Endodermal cell (in vitro differentiated cells): ENCODE measurements at regions not wholly inside any gene's neighbourhood (a gene's known extent, or its start where the extent isn't known, plus 50 kb on each side); places are given as distances from the start of the nearest gene placed in this dataset.

Experiments used
- DNase-seq: peaks from one replicate; pipeline ENCODE4 v3.0.0-alpha.2; 2017
- H3K27ac ChIP-seq: 2 replicates; pipeline ENCODE4 v1.5.1; 2013; ENCODE audit warnings: mild to moderate bottlenecking, low read depth, low read length, moderate library complexity
- H3K27me3 ChIP-seq: 2 replicates; pipeline ENCODE4 v1.6.1; 2013; ENCODE audit warnings: mild to moderate bottlenecking, low read length, moderate library complexity; ENCODE audit not compliant: insufficient read depth, control insufficient read depth, poor library complexity, severe bottlenecking
- H3K36me3 ChIP-seq: 2 replicates; pipeline ENCODE4 v1.7.0; 2013; ENCODE audit warnings: mild to moderate bottlenecking, low read length, moderate library complexity; ENCODE audit not compliant: control insufficient read depth, insufficient read depth
- H3K4me1 ChIP-seq: one replicate; pipeline ENCODE4 v1.7.0; 2013; ENCODE audit warnings: low read length; ENCODE audit not compliant: control insufficient read depth, insufficient read depth
- H3K4me3 ChIP-seq: 2 replicates; pipeline ENCODE4 v1.5.1; 2013; ENCODE audit warnings: mild to moderate bottlenecking, low read length, moderate library complexity
- H3K9ac ChIP-seq: 2 replicates; pipeline ENCODE4 v1.6.1; 2013; ENCODE audit warnings: mild to moderate bottlenecking, low read length, moderate library complexity; ENCODE audit not compliant: poor library complexity, severe bottlenecking; ENCODE audit errors: extremely low read depth
- H3K9me3 ChIP-seq: 2 replicates; pipeline ENCODE4 v1.6.1; 2013; ENCODE audit warnings: mild to moderate bottlenecking, low read length, moderate library complexity; ENCODE audit not compliant: control insufficient read depth
- H3K27ac Mint-ChIP-seq: 2 replicates; pipeline ENCODE4 v1.8.0; 2020; ENCODE audit warnings: mixed read lengths
- H3K27me3 Mint-ChIP-seq: 2 replicates; pipeline ENCODE4 v1.8.0; 2021; ENCODE audit warnings: mild to moderate bottlenecking, mixed read lengths; ENCODE audit not compliant: insufficient read depth
- H3K36me3 Mint-ChIP-seq: 2 replicates; pipeline ENCODE4 v1.8.0; 2020; ENCODE audit warnings: low read depth, mixed read lengths
- H3K4me1 Mint-ChIP-seq: 2 replicates; pipeline ENCODE4 v1.8.0; 2020; ENCODE audit warnings: mixed read lengths
- H3K4me3 Mint-ChIP-seq: 2 replicates; pipeline ENCODE4 v1.8.0; 2020; ENCODE audit warnings: mild to moderate bottlenecking, moderate library complexity, mixed read lengths
- H3K9me3 Mint-ChIP-seq: 2 replicates; pipeline ENCODE4 v1.8.0; 2020; ENCODE audit warnings: mild to moderate bottlenecking, mixed read lengths
- WGBS, 2 experiments: methylation state at CpG; one replicate each; pipeline versions ENCODE4 v1.1.5 to v1.1.7; 2013; ENCODE audit warnings: missing lambda C conversion rate in 2 of 2, mixed read lengths in 1 of 2; ENCODE audit not compliant: insufficient coverage in 1 of 2, insufficient read length in 1 of 2; 5-methylcytosine and 5-hydroxymethylcytosine counted together
- TF ChIP-seq, protein P1 (sequence below): fragments of 200-600 bp; sonication (generic); conservative IDR thresholded peaks from 2 replicates; pipeline ENCODE4 v1.5.0; 2021; ENCODE audit warnings: antibody characterized with exemption, mild to moderate bottlenecking

DNA sequence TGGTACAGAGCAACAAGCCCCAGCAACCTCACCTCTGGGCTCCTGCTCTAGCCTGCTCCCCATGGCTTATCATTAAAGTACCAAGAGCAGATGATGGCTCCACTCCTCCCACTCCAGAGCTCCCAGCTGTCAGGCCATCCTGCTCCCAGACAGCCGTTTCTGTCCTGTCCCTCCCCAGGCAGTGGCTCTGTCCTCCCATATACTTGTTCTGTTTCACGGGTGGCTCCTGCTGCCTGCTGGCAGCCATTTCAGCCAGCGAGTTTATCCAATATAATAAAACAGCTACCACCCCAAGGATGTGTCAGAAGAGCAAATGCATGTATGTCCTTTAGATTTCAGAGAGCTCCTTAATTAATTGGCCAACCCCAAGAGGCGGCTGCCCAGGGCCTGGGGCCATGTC, 79.4 kb upstream of the VSTM2B start:
- no peak overlapping the region for H3K27ac ChIP-seq
- WGBS, 2 experiments, result 85 to 95% methylated on average over 3 to 4 of the region's 4 CpGs
- Mint-ChIP-seq H3K4me1 (no peaks in the 10 kb centered on the region), H3K27ac (no peak overlapping the region), H3K36me3 (no peaks in the 10 kb centered on the region), H3K27me3 (peaks cover 8% of the 10 kb centered on the region), H3K4me3 (no peak overlapping the region), H3K9me3 (peaks cover 3% of the 10 kb centered on the region)
- H3K4me1 ChIP-seq, result no peaks in the 10 kb centered on the region
- no peaks in the 10 kb centered on the region for H3K36me3 ChIP-seq
- H3K4me3 ChIP-seq, result no peak overlapping the region
- no peak overlapping the region for H3K9ac ChIP-seq
- H3K27me3 ChIP-seq, result no peaks in the 10 kb centered on the region
- no peaks in the 10 kb centered on the region for H3K9me3 ChIP-seq
- TF ChIP-seq, protein P1, sequence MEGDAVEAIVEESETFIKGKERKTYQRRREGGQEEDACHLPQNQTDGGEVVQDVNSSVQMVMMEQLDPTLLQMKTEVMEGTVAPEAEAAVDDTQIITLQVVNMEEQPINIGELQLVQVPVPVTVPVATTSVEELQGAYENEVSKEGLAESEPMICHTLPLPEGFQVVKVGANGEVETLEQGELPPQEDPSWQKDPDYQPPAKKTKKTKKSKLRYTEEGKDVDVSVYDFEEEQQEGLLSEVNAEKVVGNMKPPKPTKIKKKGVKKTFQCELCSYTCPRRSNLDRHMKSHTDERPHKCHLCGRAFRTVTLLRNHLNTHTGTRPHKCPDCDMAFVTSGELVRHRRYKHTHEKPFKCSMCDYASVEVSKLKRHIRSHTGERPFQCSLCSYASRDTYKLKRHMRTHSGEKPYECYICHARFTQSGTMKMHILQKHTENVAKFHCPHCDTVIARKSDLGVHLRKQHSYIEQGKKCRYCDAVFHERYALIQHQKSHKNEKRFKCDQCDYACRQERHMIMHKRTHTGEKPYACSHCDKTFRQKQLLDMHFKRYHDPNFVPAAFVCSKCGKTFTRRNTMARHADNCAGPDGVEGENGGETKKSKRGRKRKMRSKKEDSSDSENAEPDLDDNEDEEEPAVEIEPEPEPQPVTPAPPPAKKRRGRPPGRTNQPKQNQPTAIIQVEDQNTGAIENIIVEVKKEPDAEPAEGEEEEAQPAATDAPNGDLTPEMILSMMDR, result no peak
- DNase-seq, result no peak

DNA sequence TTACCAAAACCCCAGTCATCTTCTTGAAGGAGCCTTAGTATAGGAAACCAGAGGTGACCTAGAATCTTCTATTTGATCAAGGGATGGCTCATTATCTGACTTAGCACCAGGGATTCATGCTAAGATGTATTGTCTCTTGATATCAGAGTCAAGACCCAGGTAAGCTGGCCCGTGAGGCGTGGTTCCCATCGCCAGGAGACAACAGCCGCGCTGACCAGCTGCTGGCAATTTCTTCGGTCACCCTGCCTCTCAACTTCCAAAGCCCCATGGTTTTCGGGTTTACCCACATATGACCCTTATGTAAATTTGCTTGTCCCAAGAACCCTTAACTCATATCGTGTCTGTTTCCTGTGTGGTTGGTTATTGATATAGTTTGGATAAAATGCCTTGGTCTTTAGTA, 77.7 kb upstream of the VSTM2B start:
- Mint-ChIP-seq H3K27me3 (peaks cover 8% of the 10 kb centered on the region), H3K27ac (no peak overlapping the region), H3K4me3 (no peak overlapping the region), H3K4me1 (no peaks in the 10 kb centered on the region), H3K36me3 (no peaks in the 10 kb centered on the region), H3K9me3 (peaks cover 2% of the 10 kb centered on the region)
- Histone ChIP-seq H3K27me3 (no peaks in the 10 kb centered on the region), H3K27ac (no peak overlapping the region), H3K9me3 (no peaks in the 10 kb centered on the region), H3K36me3 (no peaks in the 10 kb centered on the region), H3K4me3 (no peak overlapping the region), H3K9ac (no peak overlapping the region), H3K4me1 (no peaks in the 10 kb centered on the region)
- TF ChIP-seq, protein P1, result no peak
- DNase-seq, result no peak
- WGBS, 2 experiments, result 86 to 93% methylated on average over 3 to 8 of the region's 8 CpGs

DNA sequence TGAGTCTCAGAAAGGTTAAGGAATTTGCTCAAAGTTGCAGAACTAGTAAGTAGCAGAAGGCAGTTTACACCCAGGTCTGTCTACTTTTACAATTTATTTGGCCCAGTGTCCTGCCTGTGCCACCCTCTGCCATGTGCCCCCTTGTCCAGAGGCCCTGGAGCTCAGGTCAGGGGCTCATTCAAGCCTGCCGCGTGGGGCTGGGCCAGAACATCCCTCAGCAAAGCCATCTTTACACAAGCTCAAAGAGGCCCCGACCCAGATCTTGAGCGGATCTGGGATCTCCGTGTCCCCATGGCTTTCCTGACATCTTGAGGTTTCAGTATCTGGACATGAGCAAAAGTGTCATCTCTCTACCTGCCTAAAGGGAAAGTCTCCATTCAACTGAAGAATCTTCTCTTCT, 76.4 kb upstream of the VSTM2B start:
- Mint-ChIP-seq H3K4me1 (no peaks in the 10 kb centered on the region), H3K27ac (no peak overlapping the region), H3K4me3 (no peak overlapping the region), H3K9me3 (peaks cover 2% of the 10 kb centered on the region), H3K36me3 (no peaks in the 10 kb centered on the region), H3K27me3 (peaks cover 7% of the 10 kb centered on the region)
- H3K9ac ChIP-seq, result no peak overlapping the region
- 85 to 90% methylated on average over 3 to 5 of the region's 5 CpGs for WGBS, 2 experiments
- H3K27me3 ChIP-seq, result no peaks in the 10 kb centered on the region
- TF ChIP-seq, protein P1, result no peak
- no peak overlapping the region for H3K27ac ChIP-seq
- H3K36me3 ChIP-seq, result no peaks in the 10 kb centered on the region
- H3K4me3 ChIP-seq, result no peak overlapping the region
- DNase-seq, result peak; percentile 8
- H3K4me1 ChIP-seq, result no peaks in the 10 kb centered on the region
- H3K9me3 ChIP-seq, result no peaks in the 10 kb centered on the region
